ENCODE measurements at regions not wholly inside any gene's neighbourhood (a gene's known extent, or its start where the extent isn't known, plus 50 kb on each side); places are given as distances from the start of the nearest gene placed in this dataset.
"Not testable (repeated sequence)": the region's sequence is repeated elsewhere in the genome, so short reads cannot be mapped to it uniquely, and the experiment has no call there.

DNA sequence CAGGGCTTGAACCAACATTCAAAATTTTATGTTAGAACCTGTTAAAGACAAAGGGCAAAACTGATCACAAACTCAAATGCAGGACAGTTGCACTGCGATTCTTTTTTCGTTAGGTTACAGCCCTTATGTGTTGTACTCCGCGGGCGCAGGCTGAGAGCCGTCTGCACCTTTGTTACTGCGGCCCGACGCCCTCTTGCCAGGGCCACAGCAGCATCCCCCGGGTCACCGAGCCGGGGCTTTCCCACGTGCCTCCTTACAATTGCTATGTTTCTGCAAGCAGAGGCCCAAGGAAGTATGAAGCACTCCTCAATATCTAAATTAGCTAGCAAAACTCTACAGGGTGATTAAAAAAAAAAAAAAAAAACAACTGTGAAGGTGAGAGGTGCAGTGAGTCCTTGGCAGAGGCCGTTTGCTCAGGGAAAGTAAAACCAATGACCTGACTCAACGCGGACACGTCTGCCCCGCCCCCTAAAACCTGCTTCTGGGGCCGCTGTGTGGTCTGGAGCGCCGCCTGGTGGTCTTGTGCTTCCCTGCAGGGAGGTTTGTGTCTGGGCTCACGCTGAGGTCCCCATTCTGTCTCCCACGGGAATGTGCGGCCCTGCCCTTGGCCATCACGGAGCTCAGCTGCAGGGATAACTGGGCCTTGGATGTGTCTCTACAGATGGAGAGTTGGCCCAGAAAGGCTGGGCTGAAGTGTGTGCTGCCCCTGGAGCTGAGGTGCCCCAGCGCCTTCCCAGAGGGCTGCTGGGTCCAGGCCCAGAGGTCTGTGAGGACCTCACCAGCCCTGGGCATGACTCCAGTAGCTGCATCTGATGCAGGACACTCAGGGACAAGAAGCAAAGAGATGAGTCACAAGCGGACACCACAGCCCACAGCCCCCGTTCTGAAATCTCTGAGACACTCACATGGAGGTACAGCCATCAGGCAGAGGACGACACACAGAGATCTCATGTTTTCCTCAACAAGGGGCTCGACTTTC is 418.5 kb downstream of the TMEM121 start:
- peak; percentile 70 to 78 for ATAC-seq
- H3K4me3 Mint-ChIP-seq: peak overlapping the region in 6 of 10 donors; percentile 3 to 51 (median 23)

GRCh38 chr14:105945896-105946295 is 419.5 kb downstream of the TMEM121 start:
- ATAC-seq: no peak
- no peak overlapping the region for H3K4me3 Mint-ChIP-seq
- POLR2A ChIA-PET: no interaction called here
- peak in 1 of 10 donors; percentile 58 for DNase-seq
- H3K27ac Mint-ChIP-seq: peak overlapping the region in 1 of 10 donors; percentile 1
- no peaks in the 10 kb centered on the region for H3K36me3 Mint-ChIP-seq
- H3K4me1 Mint-ChIP-seq: peaks cover 3 to 17% (median 13%) of the 10 kb centered on the region in 4 donors
- H3K9me3 Mint-ChIP-seq: no peaks in the 10 kb centered on the region
- peaks cover 0 to 8% (median 0%) of the 10 kb centered on the region in 5 donors for H3K27me3 Mint-ChIP-seq

More for the DNA sequence above, 418.5 kb downstream of the TMEM121 start:
- no peaks in the 10 kb centered on the region for H3K36me3 Mint-ChIP-seq
- H3K27ac Mint-ChIP-seq: peak overlapping the region in 1 of 10 donors; percentile 53
- peaks cover 3 to 24% (median 13%) of the 10 kb centered on the region in 4 donors for H3K4me1 Mint-ChIP-seq
- H3K27me3 Mint-ChIP-seq: peaks cover 0 to 8% (median 0%) of the 10 kb centered on the region in 5 donors
- H3K9me3 Mint-ChIP-seq: peaks cover 0 to 10% (median 0%) of the 10 kb centered on the region in 9 donors
- POLR2A ChIA-PET: interaction anchor here (0.5 kb wide), 1 partner anchor 710 kb away, joined by 3 read pairs; no protein-coding TSS in a partner anchor
- peak; percentile 57 to 83 (median 69) for DNase-seq

DNA sequence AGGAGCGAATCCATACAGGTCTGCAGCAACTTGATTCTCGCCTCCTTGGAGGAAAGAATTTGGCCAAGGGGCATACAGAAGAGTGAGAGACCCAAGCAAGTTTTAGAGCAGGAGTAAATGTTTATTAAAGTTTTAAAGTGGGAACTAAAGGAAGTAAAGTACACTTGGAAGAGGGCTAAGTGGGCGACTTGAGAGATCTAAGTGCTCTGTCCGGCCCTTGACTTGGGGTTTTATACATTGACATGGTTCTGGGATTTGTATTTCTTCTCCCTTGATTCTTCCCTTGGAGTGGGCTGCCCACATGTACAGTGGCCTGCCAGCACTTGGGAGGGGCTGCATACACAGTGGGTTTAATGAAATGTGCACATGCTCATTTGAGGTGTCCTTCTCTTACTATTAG is 421.2 kb downstream of the TMEM121 start:
- Mint-ChIP-seq H3K4me1 (peaks cover 3 to 17% (median 13%) of the 10 kb centered on the region in 4 donors), H3K27me3 (peaks cover 0 to 16% (median 7%) of the 10 kb centered on the region in 5 donors), H3K9me3 (no peaks in the 10 kb centered on the region), H3K4me3 (no peak overlapping the region), H3K27ac (peak overlapping the region in 1 of 10 donors; percentile 75), H3K36me3 (no peaks in the 10 kb centered on the region)
- POLR2A ChIA-PET: no interaction called here
- ATAC-seq (no peak), DNase-seq (no peak)

DNA sequence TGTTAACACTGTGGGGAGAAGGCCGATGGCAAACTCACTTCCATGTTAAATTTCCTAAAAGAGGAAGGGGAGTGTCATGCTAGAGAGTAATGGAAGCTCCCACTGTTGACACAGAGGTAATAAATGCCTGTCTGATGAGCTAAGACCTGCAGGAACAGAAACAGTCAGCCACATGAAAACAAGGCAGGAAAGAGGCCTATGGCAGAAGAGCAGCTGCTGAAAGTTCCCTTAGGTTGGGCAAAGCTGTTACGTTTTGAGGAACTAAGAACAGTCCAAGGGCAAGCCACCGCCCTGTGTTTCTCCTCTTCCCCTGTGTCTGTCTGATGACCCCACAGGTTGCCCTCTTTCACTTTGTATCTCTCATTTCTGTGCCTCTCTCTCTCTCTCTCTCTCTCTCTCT is 422.6 kb downstream of the TMEM121 start:
- Mint-ChIP-seq H3K4me1 (peaks cover 3 to 17% (median 13%) of the 10 kb centered on the region in 4 donors), H3K27me3 (peaks cover 9 to 20% (median 9%) of the 10 kb centered on the region in 5 donors), H3K27ac (peak overlapping the region in 4 of 10 donors; percentile 5 to 53 (median 34))
- DNase-seq, ATAC-seq, H3K9me3 Mint-ChIP-seq, H3K36me3 Mint-ChIP-seq, H3K4me3 Mint-ChIP-seq, POLR2A ChIA-PET: not testable (repeated sequence)

- H3K4me1 Mint-ChIP-seq, H3K4me3 Mint-ChIP-seq, POLR2A ChIA-PET, ATAC-seq, H3K36me3 Mint-ChIP-seq, H3K9me3 Mint-ChIP-seq, DNase-seq, H3K27ac Mint-ChIP-seq: not testable (repeated sequence)
- H3K27me3 Mint-ChIP-seq: peaks cover 9 to 21% (median 9%) of the 10 kb centered on the region in 5 donors
Observed at GRCh38 chr14:105950364-105950892, 424.0 kb downstream of the TMEM121 start.

DNA sequence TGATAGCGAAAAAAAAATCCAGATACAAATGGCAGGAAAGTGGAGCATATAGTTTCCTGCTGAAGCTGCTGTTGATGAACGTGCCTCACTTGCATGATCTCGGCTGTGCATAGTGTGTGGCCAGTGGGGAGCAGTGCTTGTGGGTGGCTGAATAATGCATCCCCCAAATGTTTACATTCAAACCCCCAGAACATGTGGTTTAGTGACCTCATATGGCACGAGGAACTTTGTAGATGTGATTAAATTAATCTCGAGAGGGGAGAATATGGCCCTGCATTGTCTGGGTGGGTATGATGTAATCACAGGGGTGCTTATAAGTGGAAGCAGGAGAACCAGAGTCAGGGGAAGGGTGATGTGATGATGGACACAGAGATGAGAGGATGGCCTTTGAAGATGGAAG is 425.0 kb downstream of the TMEM121 start:
- ATAC-seq (no peak), DNase-seq (no peak)
- H3K27ac Mint-ChIP-seq: no peak overlapping the region
- H3K27me3 Mint-ChIP-seq: peaks cover 9 to 21% (median 9%) of the 10 kb centered on the region in 5 donors
- peaks cover 0 to 9% (median 4%) of the 10 kb centered on the region in 4 donors for H3K4me1 Mint-ChIP-seq
- POLR2A ChIA-PET: no interaction called here
- H3K4me3 Mint-ChIP-seq: no peak overlapping the region
- H3K9me3 Mint-ChIP-seq: peaks cover 0 to 9% (median 2%) of the 10 kb centered on the region in 9 donors
- no peaks in the 10 kb centered on the region for H3K36me3 Mint-ChIP-seq

DNA sequence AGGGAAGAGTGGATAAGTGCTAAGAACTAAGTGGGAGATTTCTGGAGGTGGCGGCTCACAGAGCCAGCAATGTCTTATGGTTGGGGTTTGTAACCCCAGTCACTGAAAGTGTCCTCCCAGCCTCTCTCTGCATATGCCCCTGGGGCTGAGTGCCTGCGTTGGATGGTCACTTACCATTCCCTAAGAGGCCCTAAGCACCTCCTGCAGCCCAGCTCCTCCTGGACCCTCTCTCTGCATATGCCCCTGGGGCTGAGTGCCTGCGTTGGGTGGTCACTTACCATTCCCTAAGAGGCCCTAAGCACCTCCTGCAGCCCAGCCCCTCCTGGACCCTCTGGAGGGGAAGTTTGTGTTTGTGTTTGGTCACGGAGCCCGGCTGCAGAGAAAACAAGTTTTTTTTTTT is 425.8 kb downstream of the TMEM121 start:
- Mint-ChIP-seq H3K27ac (peak overlapping the region in 1 of 10 donors; percentile 40), H3K27me3 (peaks cover 9 to 18% (median 9%) of the 10 kb centered on the region in 5 donors), H3K4me3 (no peak overlapping the region), H3K4me1 (peaks cover 0 to 9% (median 4%) of the 10 kb centered on the region in 4 donors), H3K9me3 (peaks cover 0 to 9% (median 2%) of the 10 kb centered on the region in 9 donors), H3K36me3 (no peaks in the 10 kb centered on the region)
- ATAC-seq (no peak), DNase-seq (no peak)
- POLR2A ChIA-PET: no interaction called here

DNA sequence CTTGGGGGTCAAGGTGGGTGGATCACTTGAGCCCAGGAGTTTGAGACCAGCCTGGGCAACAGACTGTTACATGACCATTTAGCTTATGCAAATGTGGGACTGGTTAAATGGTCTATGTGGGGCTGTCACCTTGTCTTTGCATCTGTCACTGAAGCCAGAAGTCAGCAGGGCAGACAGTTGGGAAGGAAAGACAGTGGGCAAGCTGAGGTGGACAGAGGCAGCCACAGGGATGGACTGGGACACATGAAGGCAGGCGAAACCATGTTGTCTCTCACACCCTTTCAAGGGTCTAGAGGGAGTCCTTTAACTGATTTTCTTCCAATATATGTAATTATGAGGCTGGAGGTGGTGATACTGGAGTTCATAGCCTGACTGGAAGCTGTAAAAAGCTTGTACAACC is 426.4 kb downstream of the TMEM121 start:
- Mint-ChIP-seq H3K9me3 (peaks cover 0 to 9% (median 2%) of the 10 kb centered on the region in 9 donors), H3K4me3 (no peak overlapping the region), H3K4me1 (peaks cover 0 to 9% (median 4%) of the 10 kb centered on the region in 4 donors), H3K27ac (no peak overlapping the region), H3K27me3 (peaks cover 9 to 21% (median 12%) of the 10 kb centered on the region in 5 donors), H3K36me3 (no peaks in the 10 kb centered on the region)
- DNase-seq: no peak
- POLR2A ChIA-PET: no interaction called here
- ATAC-seq: no peak

DNA sequence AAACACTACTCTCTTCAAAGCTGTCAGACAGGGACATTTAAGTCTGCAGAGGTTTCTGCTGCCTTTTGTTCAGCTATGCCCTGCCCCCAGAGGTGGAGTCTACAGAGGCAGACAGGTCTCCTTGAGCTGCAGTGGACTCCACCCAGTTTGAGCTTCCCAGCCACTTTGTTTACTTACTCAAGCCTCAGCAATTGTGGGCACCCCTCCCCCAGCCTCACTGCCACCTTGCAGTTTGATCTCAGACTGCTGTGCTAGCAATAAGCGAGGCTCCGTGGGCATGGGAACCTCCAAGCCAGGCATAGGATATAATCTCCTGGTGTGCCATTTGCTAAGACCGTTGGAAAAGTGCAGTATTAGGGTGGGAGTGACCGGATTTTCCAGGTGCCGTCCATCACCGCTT is 435.2 kb downstream of the TMEM121 start:
- peaks cover 0 to 15% (median 9%) of the 10 kb centered on the region in 9 donors for H3K9me3 Mint-ChIP-seq
- peaks cover 0 to 12% (median 5%) of the 10 kb centered on the region in 4 donors for H3K4me1 Mint-ChIP-seq
- DNase-seq: peak in 3 of 10 donors; percentile 6 to 48 (median 36)
- POLR2A ChIA-PET, H3K4me3 Mint-ChIP-seq, H3K36me3 Mint-ChIP-seq, ATAC-seq: not testable (repeated sequence)
- H3K27ac Mint-ChIP-seq: peak overlapping the region in 1 of 10 donors; percentile 40
- H3K27me3 Mint-ChIP-seq: peaks cover 8 to 27% (median 17%) of the 10 kb centered on the region in 5 donors

DNA sequence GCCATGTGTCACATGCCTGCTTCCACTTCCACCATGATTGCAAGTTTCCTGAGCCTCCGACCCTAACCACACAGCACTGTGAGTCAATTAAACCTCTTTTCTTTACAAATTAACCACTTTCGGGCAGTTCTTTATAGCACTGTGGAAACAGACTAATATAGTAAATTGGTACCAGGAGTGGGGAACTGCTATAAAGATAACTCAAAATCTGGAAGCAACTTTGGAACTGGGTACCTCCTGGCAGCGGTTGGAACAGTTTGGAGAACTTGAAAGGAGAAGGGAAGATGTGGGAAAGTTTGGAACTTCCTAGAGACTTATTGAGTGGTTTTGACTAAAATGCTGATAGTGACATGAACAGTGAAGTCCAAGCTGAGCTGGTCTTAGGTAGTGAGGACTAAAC is 436.1 kb downstream of the TMEM121 start:
- H3K9me3 Mint-ChIP-seq: peaks cover 0 to 15% (median 9%) of the 10 kb centered on the region in 9 donors
- ATAC-seq (no peak), DNase-seq (no peak)
- no peak overlapping the region for H3K27ac Mint-ChIP-seq
- peaks cover 0 to 17% (median 5%) of the 10 kb centered on the region in 4 donors for H3K4me1 Mint-ChIP-seq
- peaks cover 0 to 5% (median 0%) of the 10 kb centered on the region in 3 donors for H3K36me3 Mint-ChIP-seq
- H3K4me3 Mint-ChIP-seq: peak overlapping the region in 1 of 10 donors; percentile 0
- POLR2A ChIA-PET: no interaction called here
- H3K27me3 Mint-ChIP-seq: peaks cover 12 to 27% (median 18%) of the 10 kb centered on the region in 5 donors

DNA sequence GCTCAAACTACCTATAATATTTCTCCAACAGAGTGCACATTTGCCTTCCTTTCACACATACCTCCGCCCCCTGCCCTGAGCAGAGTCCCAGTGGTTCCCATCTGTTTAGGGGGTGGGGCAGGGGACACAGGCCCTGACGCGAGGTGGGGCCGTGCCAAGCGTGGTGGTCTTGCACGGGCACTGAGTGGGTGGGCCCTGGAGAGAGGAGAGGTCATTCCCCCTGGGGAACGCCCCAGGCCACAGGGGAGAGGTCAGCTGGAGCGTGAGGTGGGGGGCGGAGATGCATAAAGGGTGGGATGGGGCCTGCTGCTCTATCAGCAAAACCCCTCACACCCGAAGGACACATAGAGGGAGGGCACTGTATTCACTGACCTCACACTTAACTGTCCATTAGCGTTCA is 441.9 kb downstream of the TMEM121 start:
- peaks cover 0 to 12% (median 4%) of the 10 kb centered on the region in 5 donors for H3K27me3 Mint-ChIP-seq
- peaks cover 2 to 20% (median 6%) of the 10 kb centered on the region in 4 donors for H3K4me1 Mint-ChIP-seq
- POLR2A ChIA-PET: no interaction called here
- ATAC-seq (no peak), DNase-seq (no peak)
- H3K4me3 Mint-ChIP-seq: no peak overlapping the region
- no peaks in the 10 kb centered on the region for H3K9me3 Mint-ChIP-seq
- H3K36me3 Mint-ChIP-seq: no peaks in the 10 kb centered on the region
- H3K27ac Mint-ChIP-seq: no peak overlapping the region

DNA sequence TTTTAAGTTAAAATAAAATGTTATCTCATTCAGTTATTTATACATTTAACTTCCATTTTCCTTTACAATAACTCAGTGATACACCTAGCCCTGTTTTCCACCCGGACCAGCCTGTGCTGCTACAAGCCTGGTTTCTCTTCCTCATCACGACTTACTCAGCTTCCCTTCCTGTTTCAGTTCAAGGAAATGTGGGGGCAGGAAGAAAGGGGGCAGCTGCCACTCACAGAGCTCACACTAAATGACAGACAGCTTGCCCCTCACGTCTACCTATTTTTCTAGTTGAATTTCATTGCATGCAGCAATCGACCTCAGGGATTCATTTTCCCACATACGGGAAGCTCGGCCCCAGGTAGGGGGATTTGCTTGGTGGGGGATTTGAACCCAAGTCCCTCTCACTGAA is 442.6 kb downstream of the TMEM121 start:
- not testable (repeated sequence) for H3K27me3 Mint-ChIP-seq

More for the DNA sequence above, 442.6 kb downstream of the TMEM121 start:
- POLR2A ChIA-PET, H3K36me3 Mint-ChIP-seq, H3K4me3 Mint-ChIP-seq, H3K9me3 Mint-ChIP-seq, ATAC-seq, DNase-seq: not testable (repeated sequence)
- Mint-ChIP-seq H3K4me1 (peaks cover 2 to 20% (median 6%) of the 10 kb centered on the region in 4 donors), H3K27ac (peak overlapping the region in 3 of 10 donors; percentile 6 to 67 (median 18))
